ENCODE measurements at regions not wholly inside any gene's neighbourhood (a gene's known extent, or its start where the extent isn't known, plus 50 kb on each side); places are given as distances from the start of the nearest gene placed in this dataset.

DNA sequence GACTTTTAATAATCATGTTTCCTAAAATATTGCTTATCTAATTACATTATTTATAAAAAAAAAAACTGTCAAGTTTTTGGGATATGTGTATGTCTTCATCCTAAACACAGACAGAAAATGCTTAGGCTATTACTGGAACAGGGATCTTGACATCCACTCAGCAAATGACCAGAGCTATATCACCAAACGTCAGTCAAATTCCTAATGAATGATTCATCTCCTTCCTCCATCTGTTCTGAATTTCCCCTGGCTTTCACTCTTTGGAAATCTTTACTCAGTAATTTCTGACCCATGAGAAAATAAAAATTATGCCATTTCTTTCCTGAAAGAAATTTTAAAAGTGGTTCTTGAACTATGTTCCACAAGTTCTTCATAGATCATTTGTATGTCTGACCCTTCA is 552.4 kb upstream of the KCND2 start:
- TF ChIP-seq, protein P1, sequence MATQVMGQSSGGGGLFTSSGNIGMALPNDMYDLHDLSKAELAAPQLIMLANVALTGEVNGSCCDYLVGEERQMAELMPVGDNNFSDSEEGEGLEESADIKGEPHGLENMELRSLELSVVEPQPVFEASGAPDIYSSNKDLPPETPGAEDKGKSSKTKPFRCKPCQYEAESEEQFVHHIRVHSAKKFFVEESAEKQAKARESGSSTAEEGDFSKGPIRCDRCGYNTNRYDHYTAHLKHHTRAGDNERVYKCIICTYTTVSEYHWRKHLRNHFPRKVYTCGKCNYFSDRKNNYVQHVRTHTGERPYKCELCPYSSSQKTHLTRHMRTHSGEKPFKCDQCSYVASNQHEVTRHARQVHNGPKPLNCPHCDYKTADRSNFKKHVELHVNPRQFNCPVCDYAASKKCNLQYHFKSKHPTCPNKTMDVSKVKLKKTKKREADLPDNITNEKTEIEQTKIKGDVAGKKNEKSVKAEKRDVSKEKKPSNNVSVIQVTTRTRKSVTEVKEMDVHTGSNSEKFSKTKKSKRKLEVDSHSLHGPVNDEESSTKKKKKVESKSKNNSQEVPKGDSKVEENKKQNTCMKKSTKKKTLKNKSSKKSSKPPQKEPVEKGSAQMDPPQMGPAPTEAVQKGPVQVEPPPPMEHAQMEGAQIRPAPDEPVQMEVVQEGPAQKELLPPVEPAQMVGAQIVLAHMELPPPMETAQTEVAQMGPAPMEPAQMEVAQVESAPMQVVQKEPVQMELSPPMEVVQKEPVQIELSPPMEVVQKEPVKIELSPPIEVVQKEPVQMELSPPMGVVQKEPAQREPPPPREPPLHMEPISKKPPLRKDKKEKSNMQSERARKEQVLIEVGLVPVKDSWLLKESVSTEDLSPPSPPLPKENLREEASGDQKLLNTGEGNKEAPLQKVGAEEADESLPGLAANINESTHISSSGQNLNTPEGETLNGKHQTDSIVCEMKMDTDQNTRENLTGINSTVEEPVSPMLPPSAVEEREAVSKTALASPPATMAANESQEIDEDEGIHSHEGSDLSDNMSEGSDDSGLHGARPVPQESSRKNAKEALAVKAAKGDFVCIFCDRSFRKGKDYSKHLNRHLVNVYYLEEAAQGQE (IDR thresholded peaks at IDR 0.05; ENCODE audit: insufficient replicate concordance, low read depth) = no peak
- TF ChIP-seq, protein P2, sequence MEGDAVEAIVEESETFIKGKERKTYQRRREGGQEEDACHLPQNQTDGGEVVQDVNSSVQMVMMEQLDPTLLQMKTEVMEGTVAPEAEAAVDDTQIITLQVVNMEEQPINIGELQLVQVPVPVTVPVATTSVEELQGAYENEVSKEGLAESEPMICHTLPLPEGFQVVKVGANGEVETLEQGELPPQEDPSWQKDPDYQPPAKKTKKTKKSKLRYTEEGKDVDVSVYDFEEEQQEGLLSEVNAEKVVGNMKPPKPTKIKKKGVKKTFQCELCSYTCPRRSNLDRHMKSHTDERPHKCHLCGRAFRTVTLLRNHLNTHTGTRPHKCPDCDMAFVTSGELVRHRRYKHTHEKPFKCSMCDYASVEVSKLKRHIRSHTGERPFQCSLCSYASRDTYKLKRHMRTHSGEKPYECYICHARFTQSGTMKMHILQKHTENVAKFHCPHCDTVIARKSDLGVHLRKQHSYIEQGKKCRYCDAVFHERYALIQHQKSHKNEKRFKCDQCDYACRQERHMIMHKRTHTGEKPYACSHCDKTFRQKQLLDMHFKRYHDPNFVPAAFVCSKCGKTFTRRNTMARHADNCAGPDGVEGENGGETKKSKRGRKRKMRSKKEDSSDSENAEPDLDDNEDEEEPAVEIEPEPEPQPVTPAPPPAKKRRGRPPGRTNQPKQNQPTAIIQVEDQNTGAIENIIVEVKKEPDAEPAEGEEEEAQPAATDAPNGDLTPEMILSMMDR (IDR thresholded peaks at IDR 0.05; ENCODE audit: insufficient read depth, low read length) = no peak
- TF ChIP-seq GABPA (IDR thresholded peaks at IDR 0.05; ENCODE audit: low read depth) (no peak), SPI1 (IDR thresholded peaks at IDR 0.05; ENCODE audit: borderline replicate concordance, low read depth) (no peak)
- Histone ChIP-seq H3K27me3 (ENCODE audit: insufficient read depth, poor library complexity, severe bottlenecking) (no peaks in the 10 kb centered on the region), H3K27ac (replicated peaks) (no peak overlapping the region), H3K4me3 (replicated peaks; ENCODE audit: insufficient read depth, low read length) (no peak overlapping the region)
- no peak for DNase-seq (ENCODE audit: low read depth in 1 of 2, low spot score in 1 of 2)

DNA sequence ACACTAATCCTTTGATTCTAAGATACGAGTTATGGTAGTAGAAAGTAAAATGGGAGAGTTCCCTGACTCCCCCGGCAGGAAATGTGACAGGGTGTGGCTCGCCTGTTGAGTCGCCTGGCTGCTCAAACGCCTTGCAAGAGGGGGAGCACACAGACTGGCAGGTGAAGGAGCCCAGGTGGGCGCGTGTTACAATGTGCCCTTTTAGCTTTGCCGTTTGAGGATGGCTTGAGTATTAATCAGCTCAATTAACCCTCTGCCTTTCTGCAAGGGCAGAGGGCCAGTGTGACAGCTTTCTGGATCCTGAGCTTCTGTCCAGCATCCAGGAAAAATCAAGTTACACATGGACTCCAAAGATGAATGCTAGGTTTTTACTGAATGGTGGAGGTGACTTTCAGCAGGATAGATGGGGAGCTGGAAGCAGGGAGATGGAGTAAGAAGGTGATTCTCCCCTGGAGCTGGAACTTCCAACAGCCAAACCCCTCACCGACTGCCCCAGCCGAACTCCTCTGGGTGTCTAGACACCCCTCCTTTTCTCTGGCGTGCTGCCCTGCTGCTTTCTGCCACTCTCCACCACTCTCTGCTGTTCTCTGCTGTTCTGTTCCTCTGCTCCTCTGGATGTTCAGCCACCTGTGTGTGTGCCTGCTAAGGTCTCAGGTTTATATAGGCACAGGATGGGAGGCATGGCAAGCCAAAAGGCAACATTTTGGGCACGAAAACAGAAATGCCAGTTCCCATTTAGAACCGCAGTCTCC is 548.8 kb upstream of the KCND2 start:
- TF ChIP-seq GABPA (IDR thresholded peaks at IDR 0.05; ENCODE audit: low read depth) = no peak
- TF ChIP-seq POLR2AphosphoS5 (IDR thresholded peaks at IDR 0.05; ENCODE audit: low read depth) = no peak
- TF ChIP-seq SPI1 (IDR thresholded peaks at IDR 0.05; ENCODE audit: borderline replicate concordance, low read depth) = no peak
- TF ChIP-seq, protein P1 (IDR thresholded peaks at IDR 0.05; ENCODE audit: insufficient replicate concordance, low read depth) = no peak
- TF ChIP-seq, protein P2 (IDR thresholded peaks at IDR 0.05; ENCODE audit: insufficient read depth, low read length) = no peak
- no peaks in the 10 kb centered on the region for H3K27me3 ChIP-seq (ENCODE audit: insufficient read depth, poor library complexity, severe bottlenecking)

DNA sequence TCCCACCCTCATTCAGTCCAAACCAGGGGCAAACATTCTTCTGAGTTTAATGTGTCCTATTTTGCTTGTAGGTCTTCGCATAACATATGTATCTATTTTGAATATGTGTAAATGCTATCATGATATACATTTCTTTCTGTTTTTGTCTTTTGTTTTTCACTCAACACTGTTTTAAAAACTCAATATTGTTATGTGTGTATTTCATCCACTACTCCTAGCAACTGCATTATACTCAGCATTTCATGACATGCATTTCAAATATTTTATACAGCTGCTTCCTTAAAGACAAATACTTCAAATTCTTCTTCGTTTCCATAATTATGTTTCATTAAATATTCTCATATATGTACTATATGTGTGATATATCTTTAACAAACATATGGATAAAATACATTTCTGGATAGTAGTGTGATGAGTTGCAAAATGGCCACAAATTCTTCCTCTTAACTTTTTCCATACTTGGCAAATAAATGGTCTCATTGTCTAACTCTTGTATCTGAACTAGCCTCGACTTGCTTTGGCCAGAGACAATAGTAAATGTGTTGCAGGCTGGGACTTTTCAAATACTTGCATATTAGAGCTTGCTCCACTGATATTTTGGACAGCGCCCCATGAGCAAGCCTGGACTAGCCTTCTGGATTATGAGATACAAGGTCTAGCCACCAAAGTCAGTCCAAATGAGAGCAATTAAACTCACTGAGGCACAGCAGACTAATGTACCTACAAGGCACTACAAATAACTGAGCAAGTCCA is 539.7 kb upstream of the KCND2 start:
- no peaks in the 10 kb centered on the region for H3K27me3 ChIP-seq (ENCODE audit: insufficient read depth, poor library complexity, severe bottlenecking)
- no peak for TF ChIP-seq SPI1 (IDR thresholded peaks at IDR 0.05; ENCODE audit: borderline replicate concordance, low read depth)
- no peak for TF ChIP-seq POLR2AphosphoS5 (IDR thresholded peaks at IDR 0.05; ENCODE audit: low read depth)
- TF ChIP-seq, protein P1 (IDR thresholded peaks at IDR 0.05; ENCODE audit: insufficient replicate concordance, low read depth) = peak; percentile 40
- TF ChIP-seq GABPA (IDR thresholded peaks at IDR 0.05; ENCODE audit: low read depth) = no peak
- TF ChIP-seq, protein P2 (IDR thresholded peaks at IDR 0.05; ENCODE audit: insufficient read depth, low read length) = no peak
- H3K27ac ChIP-seq (replicated peaks) = no peak overlapping the region
- H3K4me3 ChIP-seq (replicated peaks; ENCODE audit: insufficient read depth, low read length) = no peak overlapping the region
- DNase-seq (ENCODE audit: low read depth in 1 of 2, low spot score in 1 of 2) = no peak

More for the DNA sequence above, 548.8 kb upstream of the KCND2 start:
- DNase-seq (ENCODE audit: low read depth in 1 of 2, low spot score in 1 of 2) = no peak
- H3K27ac ChIP-seq (replicated peaks) = no peak overlapping the region
- H3K4me3 ChIP-seq (replicated peaks; ENCODE audit: insufficient read depth, low read length) = no peak overlapping the region
